ENCODE measurements at regions not wholly inside any gene's neighbourhood (a gene's known extent, or its start where the extent isn't known, plus 50 kb on each side); places are given as distances from the start of the nearest gene placed in this dataset.

- TF ChIP-seq CTCF (IDR thresholded peaks at IDR 0.05), result no peak
- TF ChIP-seq POLR2A (IDR thresholded peaks at IDR 0.05), result no peak
Observed at GRCh38 chr6:157772820-157773219, 50.2 kb upstream of the SNX9 start.
